HepG2 (cell line): ENCODE measurements at regions not wholly inside any gene's neighbourhood (a gene's known extent, or its start where the extent isn't known, plus 50 kb on each side); places are given as distances from the start of the nearest gene placed in this dataset.

ENCODE experiments used
- BRF2 ChIP-seq: sonication (generic); formaldehyde crosslinking; IDR thresholded peaks from 2 replicates; pipeline ENCODE4 v1.8.1; 2022; ENCODE audit warnings: mild to moderate bottlenecking, missing genetic modification reagents
- CAMTA2 ChIP-seq: sonication (generic); formaldehyde crosslinking; IDR thresholded peaks from 2 replicates; pipeline ENCODE4 v1.4.0; 2020; ENCODE audit warnings: mild to moderate bottlenecking, missing genetic modification reagents, borderline replicate concordance
- GPBP1L1 ChIP-seq: sonication (generic); formaldehyde crosslinking; IDR thresholded peaks from 2 replicates; pipeline ENCODE4 v1.5.0; 2020; ENCODE audit warnings: mild to moderate bottlenecking, missing genetic modification reagents
- HOXA5 ChIP-seq: sonication (generic); formaldehyde crosslinking; IDR thresholded peaks from 2 replicates; pipeline ENCODE4 v1.4.0; 2020; ENCODE audit warnings: missing genetic modification reagents
- KLF16 ChIP-seq, 2 experiments: sonication (generic) in 1 of 2; formaldehyde crosslinking in 1 of 2; IDR thresholded peaks; 2 replicates each; pipeline versions ENCODE4 v1.6.1 to v1.8.0; 2016 to 2023; ENCODE audit warnings: missing genetic modification reagents in 2 of 2, missing compliant biosample characterization in 1 of 2
- SP5 ChIP-seq: IDR thresholded peaks from 2 replicates; pipeline ENCODE4 v1.6.1; 2016; ENCODE audit warnings: low read depth, borderline replicate concordance
- ZNF180 ChIP-seq: sonication (generic); formaldehyde crosslinking; IDR thresholded peaks from 2 replicates; pipeline ENCODE4 v1.4.0; 2020; ENCODE audit warnings: low read depth, missing genetic modification reagents, borderline replicate concordance
- ZNF256 ChIP-seq: sonication (generic); formaldehyde crosslinking; conservative IDR thresholded peaks from 2 replicates; pipeline ENCODE4 v1.4.0; 2020; ENCODE audit warnings: missing genetic modification reagents
- ZNF333 ChIP-seq: sonication (generic); formaldehyde crosslinking; IDR thresholded peaks from 2 replicates; pipeline ENCODE4 v1.4.0; 2020; ENCODE audit warnings: mild to moderate bottlenecking, missing genetic modification reagents, borderline replicate concordance
- ZNF460 ChIP-seq: sonication (generic); formaldehyde crosslinking; IDR thresholded peaks from 2 replicates; pipeline ENCODE4 v1.5.1; 2020; ENCODE audit warnings: missing genetic modification reagents, mild to moderate bottlenecking, borderline replicate concordance
- ZNF589 ChIP-seq: sonication (generic); formaldehyde crosslinking; conservative IDR thresholded peaks from 2 replicates; pipeline ENCODE4 v1.8.0; 2022; ENCODE audit warnings: mild to moderate bottlenecking, moderate library complexity, missing genetic modification reagents
- TF ChIP-seq, protein P1 (sequence below), 2 experiments: sonication (generic) in 1 of 2; formaldehyde crosslinking in 1 of 2; IDR thresholded peaks; 2 replicates each; pipeline versions ENCODE4 v1.6.1 to v1.9.0; 2014 to 2022; ENCODE audit warnings: antibody characterized with exemption in 1 of 2, borderline replicate concordance in 1 of 2, inconsistent platforms in 1 of 2, low read depth in 1 of 2, missing genetic modification reagents in 1 of 2
- TF ChIP-seq, protein P2 (sequence below): sonication (generic); formaldehyde crosslinking; IDR thresholded peaks from 2 replicates; pipeline ENCODE4 v1.4.0; 2020; ENCODE audit warnings: missing genetic modification reagents, low read depth, mild to moderate bottlenecking, borderline replicate concordance
- TF ChIP-seq, protein P3 (sequence below): sonication (generic); formaldehyde crosslinking; conservative IDR thresholded peaks from 2 replicates; pipeline ENCODE4 v1.8.0; 2022; ENCODE audit warnings: missing genetic modification reagents
- TF ChIP-seq, protein P4 (sequence below): sonication (generic); formaldehyde crosslinking; conservative IDR thresholded peaks from 2 replicates; pipeline ENCODE4 v1.4.0; 2020; ENCODE audit warnings: missing genetic modification reagents

- TF ChIP-seq, protein P1, sequence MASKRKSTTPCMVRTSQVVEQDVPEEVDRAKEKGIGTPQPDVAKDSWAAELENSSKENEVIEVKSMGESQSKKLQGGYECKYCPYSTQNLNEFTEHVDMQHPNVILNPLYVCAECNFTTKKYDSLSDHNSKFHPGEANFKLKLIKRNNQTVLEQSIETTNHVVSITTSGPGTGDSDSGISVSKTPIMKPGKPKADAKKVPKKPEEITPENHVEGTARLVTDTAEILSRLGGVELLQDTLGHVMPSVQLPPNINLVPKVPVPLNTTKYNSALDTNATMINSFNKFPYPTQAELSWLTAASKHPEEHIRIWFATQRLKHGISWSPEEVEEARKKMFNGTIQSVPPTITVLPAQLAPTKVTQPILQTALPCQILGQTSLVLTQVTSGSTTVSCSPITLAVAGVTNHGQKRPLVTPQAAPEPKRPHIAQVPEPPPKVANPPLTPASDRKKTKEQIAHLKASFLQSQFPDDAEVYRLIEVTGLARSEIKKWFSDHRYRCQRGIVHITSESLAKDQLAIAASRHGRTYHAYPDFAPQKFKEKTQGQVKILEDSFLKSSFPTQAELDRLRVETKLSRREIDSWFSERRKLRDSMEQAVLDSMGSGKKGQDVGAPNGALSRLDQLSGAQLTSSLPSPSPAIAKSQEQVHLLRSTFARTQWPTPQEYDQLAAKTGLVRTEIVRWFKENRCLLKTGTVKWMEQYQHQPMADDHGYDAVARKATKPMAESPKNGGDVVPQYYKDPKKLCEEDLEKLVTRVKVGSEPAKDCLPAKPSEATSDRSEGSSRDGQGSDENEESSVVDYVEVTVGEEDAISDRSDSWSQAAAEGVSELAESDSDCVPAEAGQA (IDR thresholded peaks at IDR 0.05; ENCODE audit: low read depth) = 0 out of 2 replicates have a peak, but pooled peaks have one; percentile 33
- TF ChIP-seq, protein P1 (CRISPR knock-in tag; IDR thresholded peaks at IDR 0.05; ENCODE audit: borderline replicate concordance) = no peak
- TF ChIP-seq GPBP1L1 = no peak
- TF ChIP-seq, protein P2, sequence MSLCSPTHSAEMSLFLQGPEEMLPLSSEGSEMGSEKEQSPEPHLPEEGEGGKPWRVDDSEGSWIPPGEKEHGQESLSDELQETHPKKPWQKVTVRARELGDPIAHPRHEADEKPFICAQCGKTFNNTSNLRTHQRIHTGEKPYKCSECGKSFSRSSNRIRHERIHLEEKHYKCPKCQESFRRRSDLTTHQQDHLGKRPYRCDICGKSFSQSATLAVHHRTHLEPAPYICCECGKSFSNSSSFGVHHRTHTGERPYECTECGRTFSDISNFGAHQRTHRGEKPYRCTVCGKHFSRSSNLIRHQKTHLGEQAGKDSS (CRISPR knock-in tag) = peak; percentile 50; the same call in 1 of the 2 replicates
- no peak; the same call in 1 of the 2 replicates for TF ChIP-seq BRF2 (CRISPR knock-in tag)
- TF ChIP-seq CAMTA2 (CRISPR knock-in tag) = no peak
- TF ChIP-seq, protein P3, sequence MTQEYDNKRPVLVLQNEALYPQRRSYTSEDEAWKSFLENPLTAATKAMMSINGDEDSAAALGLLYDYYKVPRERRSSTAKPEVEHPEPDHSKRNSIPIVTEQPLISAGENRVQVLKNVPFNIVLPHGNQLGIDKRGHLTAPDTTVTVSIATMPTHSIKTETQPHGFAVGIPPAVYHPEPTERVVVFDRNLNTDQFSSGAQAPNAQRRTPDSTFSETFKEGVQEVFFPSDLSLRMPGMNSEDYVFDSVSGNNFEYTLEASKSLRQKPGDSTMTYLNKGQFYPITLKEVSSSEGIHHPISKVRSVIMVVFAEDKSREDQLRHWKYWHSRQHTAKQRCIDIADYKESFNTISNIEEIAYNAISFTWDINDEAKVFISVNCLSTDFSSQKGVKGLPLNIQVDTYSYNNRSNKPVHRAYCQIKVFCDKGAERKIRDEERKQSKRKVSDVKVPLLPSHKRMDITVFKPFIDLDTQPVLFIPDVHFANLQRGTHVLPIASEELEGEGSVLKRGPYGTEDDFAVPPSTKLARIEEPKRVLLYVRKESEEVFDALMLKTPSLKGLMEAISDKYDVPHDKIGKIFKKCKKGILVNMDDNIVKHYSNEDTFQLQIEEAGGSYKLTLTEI (CRISPR knock-in tag) = no peak
- TF ChIP-seq ZNF589 (CRISPR knock-in tag) = no peak
- no peak for TF ChIP-seq ZNF256 (CRISPR knock-in tag)
- TF ChIP-seq KLF16 (CRISPR knock-in tag; IDR thresholded peaks at IDR 0.05) = no peak
- no peak for TF ChIP-seq ZNF333 (CRISPR knock-in tag)
- TF ChIP-seq ZNF180 = no peak
- no peak for TF ChIP-seq SP5 (CRISPR knock-in tag)
- TF ChIP-seq HOXA5 (CRISPR knock-in tag) = peak; percentile 31; the same call in 1 of the 2 replicates
- TF ChIP-seq, protein P4, sequence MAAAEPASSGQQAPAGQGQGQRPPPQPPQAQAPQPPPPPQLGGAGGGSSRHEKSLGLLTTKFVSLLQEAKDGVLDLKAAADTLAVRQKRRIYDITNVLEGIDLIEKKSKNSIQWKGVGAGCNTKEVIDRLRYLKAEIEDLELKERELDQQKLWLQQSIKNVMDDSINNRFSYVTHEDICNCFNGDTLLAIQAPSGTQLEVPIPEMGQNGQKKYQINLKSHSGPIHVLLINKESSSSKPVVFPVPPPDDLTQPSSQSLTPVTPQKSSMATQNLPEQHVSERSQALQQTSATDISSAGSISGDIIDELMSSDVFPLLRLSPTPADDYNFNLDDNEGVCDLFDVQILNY (CRISPR knock-in tag) = no peak
- no peak; the same call in 1 of the 2 replicates for TF ChIP-seq ZNF460 (CRISPR knock-in tag)
Observed at GRCh38 chr6:113564371-113565171, 292.6 kb upstream of the MARCKS start (continued).
